ENCODE measurements at regions not wholly inside any gene's neighbourhood (a gene's known extent, or its start where the extent isn't known, plus 50 kb on each side); places are given as distances from the start of the nearest gene placed in this dataset.

DNA sequence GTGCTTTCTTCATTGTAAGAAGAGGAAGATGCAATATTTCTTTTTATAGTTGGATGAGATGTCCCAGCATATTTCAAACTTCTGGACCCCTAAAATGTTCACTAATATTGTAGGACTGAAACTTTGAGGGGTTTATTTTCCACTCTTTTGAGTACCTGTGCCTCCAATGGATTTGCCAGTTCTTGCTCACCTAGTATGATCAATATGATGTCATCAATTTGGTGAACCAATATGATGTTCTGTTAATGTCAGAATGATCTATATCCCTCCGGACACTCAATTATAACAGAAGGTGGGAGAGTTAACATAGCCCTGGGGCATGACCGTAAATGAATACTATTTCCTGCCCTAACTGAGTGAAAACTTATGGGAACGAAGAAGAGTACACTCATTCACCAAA lies 178.3 kb downstream of the CBLN1 start:
- H3K4me3 ChIP-seq (ENCODE audit: low read depth in 1 of 3, low read length in 3 of 3): no peak overlapping the region
- WGBS: 82% methylated on average over 3 of the region's 3 CpGs
- H3K36me3 ChIP-seq (ENCODE audit: control insufficient read depth in 4 of 4, insufficient read depth in 3 of 4, low read depth in 1 of 4, low read length in 3 of 4): no peaks in the 10 kb centered on the region
- H3K4me1 ChIP-seq (ENCODE audit: control insufficient read depth in 4 of 4, insufficient read depth in 4 of 4, low read length in 3 of 4): no peaks in the 10 kb centered on the region
- no peak for DNase-seq (ENCODE audit: low spot score)
- H3K27me3 ChIP-seq (ENCODE audit: control insufficient read depth in 4 of 4, insufficient read depth in 4 of 4, low read length in 3 of 4): no peaks in the 10 kb centered on the region
- peaks cover 0 to 3% (median under 1%) of the 10 kb centered on the region in 4 donors for H3K9me3 ChIP-seq (ENCODE audit: control insufficient read depth in 4 of 4, low read length in 3 of 4)
- no peak overlapping the region for H3K27ac ChIP-seq (ENCODE audit: low read depth in 1 of 2, low read length in 2 of 2)
- no peak overlapping the region for H3K9ac ChIP-seq (ENCODE audit: low read depth in 1 of 2, low read length in 2 of 2)
- TF ChIP-seq TAF1 (conservative IDR thresholded peaks at IDR 0.05) (no peak), JUND (IDR thresholded peaks at IDR 0.05) (no peak), HNF4G (IDR thresholded peaks at IDR 0.05) (no peak), HNF4A (conservative IDR thresholded peaks at IDR 0.05) (no peak), YY1 (IDR thresholded peaks at IDR 0.05) (no peak), EGR1 (IDR thresholded peaks at IDR 0.05; ENCODE audit: low read depth in 2 of 2) (no peak), RAD21 (IDR thresholded peaks at IDR 0.05) (no peak), FOXA2 (IDR thresholded peaks at IDR 0.05) (no peak), RXRA (IDR thresholded peaks at IDR 0.05) (no peak), FOXA1 (IDR thresholded peaks at IDR 0.05) (no peak), NR2F2 (IDR thresholded peaks at IDR 0.05) (no peak)
- TF ChIP-seq, protein P1, sequence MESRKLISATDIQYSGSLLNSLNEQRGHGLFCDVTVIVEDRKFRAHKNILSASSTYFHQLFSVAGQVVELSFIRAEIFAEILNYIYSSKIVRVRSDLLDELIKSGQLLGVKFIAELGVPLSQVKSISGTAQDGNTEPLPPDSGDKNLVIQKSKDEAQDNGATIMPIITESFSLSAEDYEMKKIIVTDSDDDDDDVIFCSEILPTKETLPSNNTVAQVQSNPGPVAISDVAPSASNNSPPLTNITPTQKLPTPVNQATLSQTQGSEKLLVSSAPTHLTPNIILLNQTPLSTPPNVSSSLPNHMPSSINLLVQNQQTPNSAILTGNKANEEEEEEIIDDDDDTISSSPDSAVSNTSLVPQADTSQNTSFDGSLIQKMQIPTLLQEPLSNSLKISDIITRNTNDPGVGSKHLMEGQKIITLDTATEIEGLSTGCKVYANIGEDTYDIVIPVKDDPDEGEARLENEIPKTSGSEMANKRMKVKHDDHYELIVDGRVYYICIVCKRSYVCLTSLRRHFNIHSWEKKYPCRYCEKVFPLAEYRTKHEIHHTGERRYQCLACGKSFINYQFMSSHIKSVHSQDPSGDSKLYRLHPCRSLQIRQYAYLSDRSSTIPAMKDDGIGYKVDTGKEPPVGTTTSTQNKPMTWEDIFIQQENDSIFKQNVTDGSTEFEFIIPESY (IDR thresholded peaks at IDR 0.05): no peak
- TF ChIP-seq, protein P2, sequence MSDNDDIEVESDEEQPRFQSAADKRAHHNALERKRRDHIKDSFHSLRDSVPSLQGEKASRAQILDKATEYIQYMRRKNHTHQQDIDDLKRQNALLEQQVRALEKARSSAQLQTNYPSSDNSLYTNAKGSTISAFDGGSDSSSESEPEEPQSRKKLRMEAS (IDR thresholded peaks at IDR 0.05): no peak
- TF ChIP-seq, protein P3, sequence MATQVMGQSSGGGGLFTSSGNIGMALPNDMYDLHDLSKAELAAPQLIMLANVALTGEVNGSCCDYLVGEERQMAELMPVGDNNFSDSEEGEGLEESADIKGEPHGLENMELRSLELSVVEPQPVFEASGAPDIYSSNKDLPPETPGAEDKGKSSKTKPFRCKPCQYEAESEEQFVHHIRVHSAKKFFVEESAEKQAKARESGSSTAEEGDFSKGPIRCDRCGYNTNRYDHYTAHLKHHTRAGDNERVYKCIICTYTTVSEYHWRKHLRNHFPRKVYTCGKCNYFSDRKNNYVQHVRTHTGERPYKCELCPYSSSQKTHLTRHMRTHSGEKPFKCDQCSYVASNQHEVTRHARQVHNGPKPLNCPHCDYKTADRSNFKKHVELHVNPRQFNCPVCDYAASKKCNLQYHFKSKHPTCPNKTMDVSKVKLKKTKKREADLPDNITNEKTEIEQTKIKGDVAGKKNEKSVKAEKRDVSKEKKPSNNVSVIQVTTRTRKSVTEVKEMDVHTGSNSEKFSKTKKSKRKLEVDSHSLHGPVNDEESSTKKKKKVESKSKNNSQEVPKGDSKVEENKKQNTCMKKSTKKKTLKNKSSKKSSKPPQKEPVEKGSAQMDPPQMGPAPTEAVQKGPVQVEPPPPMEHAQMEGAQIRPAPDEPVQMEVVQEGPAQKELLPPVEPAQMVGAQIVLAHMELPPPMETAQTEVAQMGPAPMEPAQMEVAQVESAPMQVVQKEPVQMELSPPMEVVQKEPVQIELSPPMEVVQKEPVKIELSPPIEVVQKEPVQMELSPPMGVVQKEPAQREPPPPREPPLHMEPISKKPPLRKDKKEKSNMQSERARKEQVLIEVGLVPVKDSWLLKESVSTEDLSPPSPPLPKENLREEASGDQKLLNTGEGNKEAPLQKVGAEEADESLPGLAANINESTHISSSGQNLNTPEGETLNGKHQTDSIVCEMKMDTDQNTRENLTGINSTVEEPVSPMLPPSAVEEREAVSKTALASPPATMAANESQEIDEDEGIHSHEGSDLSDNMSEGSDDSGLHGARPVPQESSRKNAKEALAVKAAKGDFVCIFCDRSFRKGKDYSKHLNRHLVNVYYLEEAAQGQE (IDR thresholded peaks at IDR 0.05): no peak
- TF ChIP-seq, protein P4, sequence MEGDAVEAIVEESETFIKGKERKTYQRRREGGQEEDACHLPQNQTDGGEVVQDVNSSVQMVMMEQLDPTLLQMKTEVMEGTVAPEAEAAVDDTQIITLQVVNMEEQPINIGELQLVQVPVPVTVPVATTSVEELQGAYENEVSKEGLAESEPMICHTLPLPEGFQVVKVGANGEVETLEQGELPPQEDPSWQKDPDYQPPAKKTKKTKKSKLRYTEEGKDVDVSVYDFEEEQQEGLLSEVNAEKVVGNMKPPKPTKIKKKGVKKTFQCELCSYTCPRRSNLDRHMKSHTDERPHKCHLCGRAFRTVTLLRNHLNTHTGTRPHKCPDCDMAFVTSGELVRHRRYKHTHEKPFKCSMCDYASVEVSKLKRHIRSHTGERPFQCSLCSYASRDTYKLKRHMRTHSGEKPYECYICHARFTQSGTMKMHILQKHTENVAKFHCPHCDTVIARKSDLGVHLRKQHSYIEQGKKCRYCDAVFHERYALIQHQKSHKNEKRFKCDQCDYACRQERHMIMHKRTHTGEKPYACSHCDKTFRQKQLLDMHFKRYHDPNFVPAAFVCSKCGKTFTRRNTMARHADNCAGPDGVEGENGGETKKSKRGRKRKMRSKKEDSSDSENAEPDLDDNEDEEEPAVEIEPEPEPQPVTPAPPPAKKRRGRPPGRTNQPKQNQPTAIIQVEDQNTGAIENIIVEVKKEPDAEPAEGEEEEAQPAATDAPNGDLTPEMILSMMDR (IDR thresholded peaks at IDR 0.05; ENCODE audit: low read depth, low read length, missing input control): no peak
- TF ChIP-seq, protein P5, sequence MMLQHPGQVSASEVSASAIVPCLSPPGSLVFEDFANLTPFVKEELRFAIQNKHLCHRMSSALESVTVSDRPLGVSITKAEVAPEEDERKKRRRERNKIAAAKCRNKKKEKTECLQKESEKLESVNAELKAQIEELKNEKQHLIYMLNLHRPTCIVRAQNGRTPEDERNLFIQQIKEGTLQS (IDR thresholded peaks at IDR 0.05): no peak

DNA sequence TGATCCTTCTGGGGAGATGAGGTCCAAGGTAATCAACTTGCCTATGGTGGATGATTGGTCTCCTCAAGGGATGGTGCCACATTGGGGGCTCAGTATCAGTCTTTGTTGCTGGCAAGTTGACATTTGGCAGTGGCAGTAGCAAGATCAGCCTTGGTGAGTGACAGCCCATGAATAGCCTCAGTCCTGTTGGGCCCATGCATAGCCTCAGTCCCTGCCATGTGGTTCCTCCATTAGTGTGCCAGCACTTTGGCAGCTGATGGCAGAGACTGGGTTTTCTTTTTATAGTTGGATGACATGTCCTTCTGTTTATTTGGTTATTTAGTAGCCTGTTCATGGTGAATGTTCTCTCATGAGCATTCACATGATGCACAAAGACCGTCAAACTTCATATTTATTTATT lies 179.6 kb downstream of the CBLN1 start:
- 73% methylated on average over 1 of the region's 1 CpG for WGBS
- TF ChIP-seq, protein P3 (IDR thresholded peaks at IDR 0.05): no peak
- TF ChIP-seq GABPA (IDR thresholded peaks at IDR 0.05 in 1 of 2, conservative IDR thresholded peaks at IDR 0.05 in 1 of 2): no peak
- TF ChIP-seq EGR1 (IDR thresholded peaks at IDR 0.05; ENCODE audit: low read depth in 2 of 2): no peak
- TF ChIP-seq RXRA (IDR thresholded peaks at IDR 0.05): no peak
- TF ChIP-seq, protein P5 (IDR thresholded peaks at IDR 0.05): no peak
- TF ChIP-seq JUND (IDR thresholded peaks at IDR 0.05): no peak
- TF ChIP-seq FOXA2 (IDR thresholded peaks at IDR 0.05): no peak
- TF ChIP-seq, protein P2 (IDR thresholded peaks at IDR 0.05): no peak
- Histone ChIP-seq H3K27me3 (ENCODE audit: control insufficient read depth in 4 of 4, insufficient read depth in 4 of 4, low read length in 3 of 4) (no peaks in the 10 kb centered on the region), H3K4me3 (ENCODE audit: low read depth in 1 of 3, low read length in 3 of 3) (no peak overlapping the region), H3K27ac (ENCODE audit: low read depth in 1 of 2, low read length in 2 of 2) (no peak overlapping the region), H3K4me1 (ENCODE audit: control insufficient read depth in 4 of 4, insufficient read depth in 4 of 4, low read length in 3 of 4) (no peaks in the 10 kb centered on the region), H3K36me3 (ENCODE audit: control insufficient read depth in 4 of 4, insufficient read depth in 3 of 4, low read depth in 1 of 4, low read length in 3 of 4) (no peaks in the 10 kb centered on the region), H3K9me3 (ENCODE audit: control insufficient read depth in 4 of 4, low read length in 3 of 4) (peaks cover 0 to 3% (median under 1%) of the 10 kb centered on the region in 4 donors), H3K9ac (ENCODE audit: low read depth in 1 of 2, low read length in 2 of 2) (no peak overlapping the region)
- DNase-seq (ENCODE audit: low spot score): no peak
